ENCODE measurements at regions not wholly inside any gene's neighbourhood (a gene's known extent, or its start where the extent isn't known, plus 50 kb on each side); places are given as distances from the start of the nearest gene placed in this dataset.

DNA sequence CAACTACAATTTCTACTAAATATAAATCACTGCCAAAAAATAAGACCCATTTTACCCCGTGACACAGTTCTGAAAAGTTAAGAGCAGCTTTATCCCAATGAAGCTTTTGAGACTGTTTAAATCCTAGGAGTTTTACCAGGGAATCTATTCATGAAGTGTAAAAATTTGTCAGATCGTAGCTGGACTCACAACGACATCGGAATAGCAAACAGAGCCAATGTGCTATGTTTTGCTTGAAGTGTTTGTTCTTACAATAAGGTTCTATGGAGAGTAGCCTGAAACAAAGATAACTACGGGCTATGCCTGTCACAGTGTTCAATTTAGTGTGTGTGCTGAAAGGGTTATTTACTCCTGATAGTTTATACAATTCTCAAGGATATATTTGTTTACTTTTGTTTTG is 78.5 kb upstream of the L3MBTL4 start:
- no peaks in the 10 kb centered on the region for H3K36me3 ChIP-seq (replicated peaks in 1 of 2; ENCODE audit: control extremely low read depth in 1 of 2, control insufficient read depth in 1 of 2, extremely low read depth in 1 of 2, insufficient read depth in 2 of 2, low read length in 1 of 2)
- H3K27ac Mint-ChIP-seq: no peak overlapping the region
- ChIA-PET CTCF (no interaction called here), POLR2A (no interaction called here)
- no peaks in the 10 kb centered on the region for H3K27me3 Mint-ChIP-seq
- ATAC-seq (ENCODE audit: low read depth): no peak
- H4K20me1 ChIP-seq (ENCODE audit: control insufficient read depth, insufficient read depth, low read length, poor library complexity, severe bottlenecking): no peaks in the 10 kb centered on the region
- no peak overlapping the region for H3K9ac ChIP-seq (ENCODE audit: low read length)
- WGBS (ENCODE audit: insufficient coverage): 92% methylated on average over 4 of the region's 5 CpGs
- TF ChIP-seq, protein P1, sequence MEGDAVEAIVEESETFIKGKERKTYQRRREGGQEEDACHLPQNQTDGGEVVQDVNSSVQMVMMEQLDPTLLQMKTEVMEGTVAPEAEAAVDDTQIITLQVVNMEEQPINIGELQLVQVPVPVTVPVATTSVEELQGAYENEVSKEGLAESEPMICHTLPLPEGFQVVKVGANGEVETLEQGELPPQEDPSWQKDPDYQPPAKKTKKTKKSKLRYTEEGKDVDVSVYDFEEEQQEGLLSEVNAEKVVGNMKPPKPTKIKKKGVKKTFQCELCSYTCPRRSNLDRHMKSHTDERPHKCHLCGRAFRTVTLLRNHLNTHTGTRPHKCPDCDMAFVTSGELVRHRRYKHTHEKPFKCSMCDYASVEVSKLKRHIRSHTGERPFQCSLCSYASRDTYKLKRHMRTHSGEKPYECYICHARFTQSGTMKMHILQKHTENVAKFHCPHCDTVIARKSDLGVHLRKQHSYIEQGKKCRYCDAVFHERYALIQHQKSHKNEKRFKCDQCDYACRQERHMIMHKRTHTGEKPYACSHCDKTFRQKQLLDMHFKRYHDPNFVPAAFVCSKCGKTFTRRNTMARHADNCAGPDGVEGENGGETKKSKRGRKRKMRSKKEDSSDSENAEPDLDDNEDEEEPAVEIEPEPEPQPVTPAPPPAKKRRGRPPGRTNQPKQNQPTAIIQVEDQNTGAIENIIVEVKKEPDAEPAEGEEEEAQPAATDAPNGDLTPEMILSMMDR (IDR thresholded peaks at IDR 0.05): no peak
- no peak for TF ChIP-seq EZH2 (IDR thresholded peaks at IDR 0.05; ENCODE audit: borderline replicate concordance, insufficient read depth, low read depth, low read length, poor library complexity, severe bottlenecking)
- no peak overlapping the region for H3K4me2 ChIP-seq (replicated peaks; ENCODE audit: low read depth, low read length, poor library complexity, severe bottlenecking)
- intact Hi-C loops (cut with micrococcal nuclease): no loop called here
- no peaks in the 10 kb centered on the region for H3K79me2 ChIP-seq (ENCODE audit: control insufficient read depth, insufficient read depth, low read length)
- H2AFZ ChIP-seq (ENCODE audit: insufficient read depth, low read depth, low read length, poor library complexity, severe bottlenecking): no peak overlapping the region
- H3K9me3 ChIP-seq (ENCODE audit: control extremely low read depth in 1 of 3, control insufficient read depth in 2 of 3, insufficient read depth in 1 of 3, low read length in 2 of 3): no peaks in the 10 kb centered on the region
- H3K4me1 ChIP-seq (ENCODE audit: control insufficient read depth in 2 of 2, insufficient read depth in 2 of 2, low read length in 2 of 2): no peaks in the 10 kb centered on the region
- H3K4me3 Mint-ChIP-seq: no peak overlapping the region
- no peak overlapping the region for H3K4me3 ChIP-seq (ENCODE audit: control extremely low read depth in 1 of 5, extremely low read depth in 1 of 5, insufficient read depth in 1 of 5, low read depth in 2 of 5, low read length in 4 of 5)
- H3K27ac ChIP-seq (ENCODE audit: low read length in 2 of 2): no peak overlapping the region
- no peaks in the 10 kb centered on the region for H3K9me3 Mint-ChIP-seq (ENCODE audit: insufficient read depth)
- no peaks in the 10 kb centered on the region for H3K27me3 ChIP-seq (replicated peaks in 1 of 4; ENCODE audit: control extremely low read depth in 1 of 4, control insufficient read depth in 3 of 4, insufficient read depth in 4 of 4, low read length in 3 of 4)
- no peak for DNase-seq
- peaks cover 1% of the 10 kb centered on the region for H3K4me1 Mint-ChIP-seq

DNA sequence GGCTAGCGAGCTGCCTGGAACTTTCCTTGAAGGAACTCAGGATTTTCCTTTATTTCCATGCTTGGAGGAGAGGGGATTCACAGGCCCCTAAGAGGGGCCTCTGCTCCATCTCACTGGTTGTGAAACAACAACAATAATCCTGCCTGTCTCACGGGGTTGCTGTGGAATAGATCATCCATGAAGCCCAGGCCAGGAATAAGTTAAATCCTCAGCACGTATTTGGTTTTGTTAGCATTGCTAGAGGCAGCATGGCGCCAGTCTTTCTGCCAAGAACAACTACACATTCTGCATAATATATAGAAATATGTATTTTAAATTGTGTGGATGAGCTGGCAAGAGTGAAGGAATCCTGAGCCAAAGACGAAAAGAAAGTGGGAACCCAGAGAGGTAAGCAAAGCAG is 80.8 kb upstream of the L3MBTL4 start:
- no peaks in the 10 kb centered on the region for H3K27me3 Mint-ChIP-seq
- H3K4me2 ChIP-seq (replicated peaks; ENCODE audit: low read depth, low read length, poor library complexity, severe bottlenecking): no peak overlapping the region
- H3K27ac Mint-ChIP-seq: no peak overlapping the region
- no peaks in the 10 kb centered on the region for H3K4me1 ChIP-seq (ENCODE audit: control insufficient read depth in 2 of 2, insufficient read depth in 2 of 2, low read length in 2 of 2)
- TF ChIP-seq, protein P1 (IDR thresholded peaks at IDR 0.05): no peak
- no peak for TF ChIP-seq EZH2 (IDR thresholded peaks at IDR 0.05; ENCODE audit: borderline replicate concordance, insufficient read depth, low read depth, low read length, poor library complexity, severe bottlenecking)
- no peaks in the 10 kb centered on the region for H3K9me3 Mint-ChIP-seq (ENCODE audit: insufficient read depth)
- ChIA-PET CTCF (no interaction called here), POLR2A (no interaction called here)
- H3K9me3 ChIP-seq (ENCODE audit: control extremely low read depth in 1 of 3, control insufficient read depth in 2 of 3, insufficient read depth in 1 of 3, low read length in 2 of 3): no peaks in the 10 kb centered on the region
- DNase-seq (no peak), ATAC-seq (ENCODE audit: low read depth) (no peak)
- no peaks in the 10 kb centered on the region for H3K27me3 ChIP-seq (replicated peaks in 1 of 4; ENCODE audit: control extremely low read depth in 1 of 4, control insufficient read depth in 3 of 4, insufficient read depth in 4 of 4, low read length in 3 of 4)
- WGBS (ENCODE audit: insufficient coverage): 64% methylated on average over 4 of the region's 5 CpGs
- H3K79me2 ChIP-seq (ENCODE audit: control insufficient read depth, insufficient read depth, low read length): no peaks in the 10 kb centered on the region
- no peak overlapping the region for H3K27ac ChIP-seq (ENCODE audit: low read length in 2 of 2)
- intact Hi-C loops (cut with micrococcal nuclease): no loop called here
- H3K4me3 Mint-ChIP-seq: no peak overlapping the region
- H3K4me1 Mint-ChIP-seq: no peaks in the 10 kb centered on the region
- no peaks in the 10 kb centered on the region for H4K20me1 ChIP-seq (ENCODE audit: control insufficient read depth, insufficient read depth, low read length, poor library complexity, severe bottlenecking)
- no peak overlapping the region for H2AFZ ChIP-seq (ENCODE audit: insufficient read depth, low read depth, low read length, poor library complexity, severe bottlenecking)
- no peaks in the 10 kb centered on the region for H3K36me3 ChIP-seq (replicated peaks in 1 of 2; ENCODE audit: control extremely low read depth in 1 of 2, control insufficient read depth in 1 of 2, extremely low read depth in 1 of 2, insufficient read depth in 2 of 2, low read length in 1 of 2)
- H3K9ac ChIP-seq (ENCODE audit: low read length): no peak overlapping the region
- H3K4me3 ChIP-seq (ENCODE audit: control extremely low read depth in 1 of 5, extremely low read depth in 1 of 5, insufficient read depth in 1 of 5, low read depth in 2 of 5, low read length in 4 of 5): no peak overlapping the region
